ENCODE measurements at regions not wholly inside any gene's neighbourhood (a gene's known extent, or its start where the extent isn't known, plus 50 kb on each side); places are given as distances from the start of the nearest gene placed in this dataset.

DNA sequence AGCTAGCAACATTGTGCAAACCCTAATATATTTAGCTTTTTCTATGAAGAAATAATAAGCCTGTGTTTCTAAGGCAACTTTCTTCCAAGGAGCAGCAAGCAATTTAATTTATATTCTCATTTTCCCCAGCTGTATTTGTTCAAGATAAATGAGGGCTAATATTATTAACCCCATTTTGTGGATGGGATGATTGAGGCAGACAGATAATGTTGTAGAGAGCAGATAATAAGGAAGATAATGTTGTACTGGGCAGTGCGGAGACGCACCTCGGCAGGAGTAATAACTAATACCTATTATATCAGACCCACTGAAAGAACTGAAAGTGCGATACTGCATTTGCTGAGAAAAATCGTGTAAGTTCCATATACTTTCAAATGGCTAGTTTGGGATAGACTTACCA lies 344.1 kb upstream of the FANCL start:
- TF ChIP-seq, protein P1, sequence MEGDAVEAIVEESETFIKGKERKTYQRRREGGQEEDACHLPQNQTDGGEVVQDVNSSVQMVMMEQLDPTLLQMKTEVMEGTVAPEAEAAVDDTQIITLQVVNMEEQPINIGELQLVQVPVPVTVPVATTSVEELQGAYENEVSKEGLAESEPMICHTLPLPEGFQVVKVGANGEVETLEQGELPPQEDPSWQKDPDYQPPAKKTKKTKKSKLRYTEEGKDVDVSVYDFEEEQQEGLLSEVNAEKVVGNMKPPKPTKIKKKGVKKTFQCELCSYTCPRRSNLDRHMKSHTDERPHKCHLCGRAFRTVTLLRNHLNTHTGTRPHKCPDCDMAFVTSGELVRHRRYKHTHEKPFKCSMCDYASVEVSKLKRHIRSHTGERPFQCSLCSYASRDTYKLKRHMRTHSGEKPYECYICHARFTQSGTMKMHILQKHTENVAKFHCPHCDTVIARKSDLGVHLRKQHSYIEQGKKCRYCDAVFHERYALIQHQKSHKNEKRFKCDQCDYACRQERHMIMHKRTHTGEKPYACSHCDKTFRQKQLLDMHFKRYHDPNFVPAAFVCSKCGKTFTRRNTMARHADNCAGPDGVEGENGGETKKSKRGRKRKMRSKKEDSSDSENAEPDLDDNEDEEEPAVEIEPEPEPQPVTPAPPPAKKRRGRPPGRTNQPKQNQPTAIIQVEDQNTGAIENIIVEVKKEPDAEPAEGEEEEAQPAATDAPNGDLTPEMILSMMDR (IDR thresholded peaks at IDR 0.05), result no peak
- TF ChIP-seq POLR2A (IDR thresholded peaks at IDR 0.05), result no peak
